ENCODE measurements at regions not wholly inside any gene's neighbourhood (a gene's known extent, or its start where the extent isn't known, plus 50 kb on each side); places are given as distances from the start of the nearest gene placed in this dataset.

GRCh38 chr4:57460967-57461366, 350.8 kb upstream of the IGFBP7 start:
- Histone ChIP-seq H3K27me3 (replicated peaks) (no peaks in the 10 kb centered on the region), H3K36me3 (no peaks in the 10 kb centered on the region), H3K4me1 (replicated peaks) (no peaks in the 10 kb centered on the region), H3K9me3 (replicated peaks) (no peaks in the 10 kb centered on the region), H3K4me3 (no peak overlapping the region), H3K27ac (no peak overlapping the region)
- no peak for DNase-seq (ENCODE audit: low read depth in 1 of 2, low spot score in 2 of 2)

GRCh38 chr4:57448901-57449300, 338.7 kb upstream of the IGFBP7 start:
- no peak overlapping the region for H3K4me3 ChIP-seq
- no peaks in the 10 kb centered on the region for H3K4me1 ChIP-seq (replicated peaks)
- H3K27me3 ChIP-seq (replicated peaks) = peaks cover 7% of the 10 kb centered on the region; the same call in 1 of the 2 replicates
- DNase-seq (ENCODE audit: low read depth in 1 of 2, low spot score in 2 of 2) = no peak
- no peak overlapping the region for H3K27ac ChIP-seq
- no peaks in the 10 kb centered on the region for H3K36me3 ChIP-seq
- no peaks in the 10 kb centered on the region for H3K9me3 ChIP-seq (replicated peaks)

- H3K9me3 ChIP-seq (replicated peaks) = no peaks in the 10 kb centered on the region
- H3K36me3 ChIP-seq = no peaks in the 10 kb centered on the region
- no peaks in the 10 kb centered on the region for H3K4me1 ChIP-seq (replicated peaks)
- DNase-seq (ENCODE audit: low read depth in 1 of 2, low spot score in 2 of 2) = no peak
- H3K27ac ChIP-seq = no peak overlapping the region
- no peak overlapping the region for H3K4me3 ChIP-seq
- H3K27me3 ChIP-seq (replicated peaks) = peaks cover 7% of the 10 kb centered on the region; the same call in 1 of the 2 replicates
Measured at GRCh38 chr4:57448452-57448851, 338.3 kb upstream of the IGFBP7 start.

- no peaks in the 10 kb centered on the region for H3K36me3 ChIP-seq
- no peaks in the 10 kb centered on the region for H3K9me3 ChIP-seq (replicated peaks)
- H3K4me3 ChIP-seq = no peak overlapping the region
- DNase-seq (ENCODE audit: low read depth in 1 of 2, low spot score in 2 of 2) = no peak
- no peaks in the 10 kb centered on the region for H3K4me1 ChIP-seq (replicated peaks)
- H3K27ac ChIP-seq = no peak overlapping the region
- peaks cover 7% of the 10 kb centered on the region; the same call in 1 of the 2 replicates for H3K27me3 ChIP-seq (replicated peaks)
Measured at GRCh38 chr4:57446266-57446665, 336.1 kb upstream of the IGFBP7 start.

- no peaks in the 10 kb centered on the region for H3K9me3 ChIP-seq (replicated peaks)
- H3K27me3 ChIP-seq (replicated peaks) = peaks cover 7% of the 10 kb centered on the region; the same call in 1 of the 2 replicates
- H3K4me3 ChIP-seq = no peak overlapping the region
Measured at GRCh38 chr4:57445686-57446085, 335.5 kb upstream of the IGFBP7 start.

GRCh38 chr4:57444671-57445070, 334.5 kb upstream of the IGFBP7 start:
- no peak overlapping the region for H3K4me3 ChIP-seq
- H3K36me3 ChIP-seq = no peaks in the 10 kb centered on the region
- no peaks in the 10 kb centered on the region for H3K4me1 ChIP-seq (replicated peaks)
- H3K27ac ChIP-seq = no peak overlapping the region
- peaks cover 7% of the 10 kb centered on the region; the same call in 1 of the 2 replicates for H3K27me3 ChIP-seq (replicated peaks)
- no peak for DNase-seq (ENCODE audit: low read depth in 1 of 2, low spot score in 2 of 2)
- no peaks in the 10 kb centered on the region for H3K9me3 ChIP-seq (replicated peaks)

More at GRCh38 chr4:57445686-57446085, 335.5 kb upstream of the IGFBP7 start:
- Histone ChIP-seq H3K4me1 (replicated peaks) (no peaks in the 10 kb centered on the region), H3K36me3 (no peaks in the 10 kb centered on the region), H3K27ac (no peak overlapping the region)
- DNase-seq (ENCODE audit: low read depth in 1 of 2, low spot score in 2 of 2) = no peak

- Histone ChIP-seq H3K4me3 (no peak overlapping the region), H3K36me3 (no peaks in the 10 kb centered on the region), H3K27ac (no peak overlapping the region), H3K27me3 (replicated peaks) (peaks cover 6% of the 10 kb centered on the region; the same call in 1 of the 2 replicates), H3K4me1 (replicated peaks) (no peaks in the 10 kb centered on the region), H3K9me3 (replicated peaks) (no peaks in the 10 kb centered on the region)
- no peak for DNase-seq (ENCODE audit: low read depth in 1 of 2, low spot score in 2 of 2)
Measured at GRCh38 chr4:57443787-57444186, 333.6 kb upstream of the IGFBP7 start.

GRCh38 chr4:57443308-57443707, 333.1 kb upstream of the IGFBP7 start:
- H3K27ac ChIP-seq = no peak overlapping the region
- peaks cover 5% of the 10 kb centered on the region; the same call in 1 of the 2 replicates for H3K27me3 ChIP-seq (replicated peaks)
- no peaks in the 10 kb centered on the region for H3K4me1 ChIP-seq (replicated peaks)
- no peak overlapping the region for H3K4me3 ChIP-seq
- H3K36me3 ChIP-seq = no peaks in the 10 kb centered on the region
- no peaks in the 10 kb centered on the region for H3K9me3 ChIP-seq (replicated peaks)
- DNase-seq (ENCODE audit: low read depth in 1 of 2, low spot score in 2 of 2) = no peak

GRCh38 chr4:57442831-57443291, 332.7 kb upstream of the IGFBP7 start:
- Histone ChIP-seq H3K27ac (no peak overlapping the region), H3K4me1 (replicated peaks) (no peaks in the 10 kb centered on the region), H3K4me3 (no peak overlapping the region), H3K36me3 (no peaks in the 10 kb centered on the region), H3K27me3 (replicated peaks) (peaks cover 6% of the 10 kb centered on the region), H3K9me3 (replicated peaks) (no peaks in the 10 kb centered on the region)
- DNase-seq (ENCODE audit: low read depth in 1 of 2, low spot score in 2 of 2) = peak in 1 of 2 experiments; percentile 19

- peaks cover 3% of the 10 kb centered on the region for H3K27me3 ChIP-seq (replicated peaks)
- no peak overlapping the region for H3K4me3 ChIP-seq
- H3K36me3 ChIP-seq = no peaks in the 10 kb centered on the region
- DNase-seq (ENCODE audit: low read depth in 1 of 2, low spot score in 2 of 2) = no peak
- H3K4me1 ChIP-seq (replicated peaks) = no peaks in the 10 kb centered on the region
- H3K9me3 ChIP-seq (replicated peaks) = no peaks in the 10 kb centered on the region
- no peak overlapping the region for H3K27ac ChIP-seq
Measured at GRCh38 chr4:57442241-57442640, 332.1 kb upstream of the IGFBP7 start.

- Histone ChIP-seq H3K27me3 (replicated peaks) (peaks cover 3% of the 10 kb centered on the region; the same call in 1 of the 2 replicates), H3K4me1 (replicated peaks) (no peaks in the 10 kb centered on the region), H3K36me3 (no peaks in the 10 kb centered on the region), H3K4me3 (no peak overlapping the region), H3K9me3 (replicated peaks) (no peaks in the 10 kb centered on the region), H3K27ac (no peak overlapping the region)
- DNase-seq (ENCODE audit: low read depth in 1 of 2, low spot score in 2 of 2) = no peak
Measured at GRCh38 chr4:57437649-57438048, 327.5 kb upstream of the IGFBP7 start.

- H3K36me3 ChIP-seq = no peaks in the 10 kb centered on the region
- no peak for DNase-seq (ENCODE audit: low read depth in 1 of 2, low spot score in 2 of 2)
- H3K9me3 ChIP-seq (replicated peaks) = no peaks in the 10 kb centered on the region
- no peaks in the 10 kb centered on the region for H3K4me1 ChIP-seq (replicated peaks)
- H3K4me3 ChIP-seq = no peak overlapping the region
- no peak overlapping the region for H3K27ac ChIP-seq
- peaks cover 7% of the 10 kb centered on the region; the same call in 1 of the 2 replicates for H3K27me3 ChIP-seq (replicated peaks)
Measured at GRCh38 chr4:57435300-57435699, 325.1 kb upstream of the IGFBP7 start.

GRCh38 chr4:57430726-57431125, 320.5 kb upstream of the IGFBP7 start:
- no peaks in the 10 kb centered on the region for H3K36me3 ChIP-seq
- no peaks in the 10 kb centered on the region for H3K9me3 ChIP-seq (replicated peaks)
- H3K4me1 ChIP-seq (replicated peaks) = no peaks in the 10 kb centered on the region
- no peak overlapping the region for H3K27ac ChIP-seq
- no peak for DNase-seq (ENCODE audit: low read depth in 1 of 2, low spot score in 2 of 2)
- H3K27me3 ChIP-seq (replicated peaks) = 0 out of 2 replicates have a peak, but pooled peaks cover 10% of the 10 kb centered on the region
- no peak overlapping the region for H3K4me3 ChIP-seq

- H3K9me3 ChIP-seq (replicated peaks) = no peaks in the 10 kb centered on the region
- H3K27ac ChIP-seq = no peak overlapping the region
- no peaks in the 10 kb centered on the region for H3K36me3 ChIP-seq
- 0 out of 2 replicates have a peak, but pooled peaks cover 10% of the 10 kb centered on the region for H3K27me3 ChIP-seq (replicated peaks)
- no peaks in the 10 kb centered on the region for H3K4me1 ChIP-seq (replicated peaks)
- peak; percentile 39 to 63 for DNase-seq (ENCODE audit: low read depth in 1 of 2, low spot score in 2 of 2)
- no peak overlapping the region for H3K4me3 ChIP-seq
Measured at GRCh38 chr4:57426779-57427395, 316.7 kb upstream of the IGFBP7 start.

Measured in SJSA1 (cell line).